ENCODE measurements at regions not wholly inside any gene's neighbourhood (a gene's known extent, or its start where the extent isn't known, plus 50 kb on each side); places are given as distances from the start of the nearest gene placed in this dataset.

DNA sequence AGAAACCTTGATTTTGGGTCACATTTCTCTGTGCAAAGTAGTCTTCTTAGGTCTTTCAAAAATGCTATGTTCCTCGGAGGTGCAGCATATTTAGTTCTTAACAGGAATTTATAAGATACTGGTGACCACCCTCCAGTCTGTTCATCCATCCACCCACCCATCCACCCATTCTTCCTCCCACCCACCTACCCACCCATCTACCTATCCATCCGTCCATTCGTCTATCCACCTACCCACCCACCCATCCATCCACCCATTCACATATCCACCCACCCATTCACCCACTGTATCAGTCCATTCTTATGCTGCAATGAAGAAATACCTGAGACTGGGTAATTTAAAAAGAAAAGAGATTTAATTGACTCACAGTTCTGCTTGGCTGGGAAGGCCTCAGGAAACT lies 74.9 kb downstream of the KCTD15 start:
- Histone ChIP-seq H3K27me3 (ENCODE audit: control insufficient read depth, extremely low read depth, insufficient read depth, low read length) (no peaks in the 10 kb centered on the region), H3K4me3 (ENCODE audit: control insufficient read depth in 2 of 3, extremely low read depth in 1 of 3, insufficient read depth in 2 of 3, low read depth in 1 of 3, low read length in 3 of 3) (no peak overlapping the region), H3K27ac (ENCODE audit: control insufficient read depth, insufficient read depth, low read length) (no peak overlapping the region), H3K4me2 (ENCODE audit: control insufficient read depth, extremely low read depth, insufficient read depth, low read depth, low read length) (no peak overlapping the region), H3K9me3 (ENCODE audit: control insufficient read depth, low read depth, low read length) (no peaks in the 10 kb centered on the region), H4K20me1 (ENCODE audit: control insufficient read depth, extremely low read depth, insufficient read depth, low read length) (no peaks in the 10 kb centered on the region), H3K79me2 (ENCODE audit: control insufficient read depth, insufficient read depth, low read length) (no peaks in the 10 kb centered on the region), H2AFZ (ENCODE audit: control insufficient read depth, low read length) (no peak overlapping the region), H3K9ac (ENCODE audit: control insufficient read depth, extremely low read depth, insufficient read depth, low read length) (no peak overlapping the region), H3K4me1 (ENCODE audit: control insufficient read depth, extremely low read depth, insufficient read depth, low read length) (peaks cover 28% of the 10 kb centered on the region), H3K36me3 (ENCODE audit: control insufficient read depth in 2 of 2, extremely low read depth in 1 of 2, insufficient read depth in 2 of 2, low read length in 2 of 2) (no peaks in the 10 kb centered on the region), H3K9me1 (ENCODE audit: control insufficient read depth, extremely low read depth, insufficient read depth, low read length) (no peaks in the 10 kb centered on the region)
- dilution Hi-C loops (cut with MboI; ENCODE audit: extremely low pct_ligation_motif_present, low sequenced_read_pairs): no loop called here
- TF ChIP-seq, protein P1, sequence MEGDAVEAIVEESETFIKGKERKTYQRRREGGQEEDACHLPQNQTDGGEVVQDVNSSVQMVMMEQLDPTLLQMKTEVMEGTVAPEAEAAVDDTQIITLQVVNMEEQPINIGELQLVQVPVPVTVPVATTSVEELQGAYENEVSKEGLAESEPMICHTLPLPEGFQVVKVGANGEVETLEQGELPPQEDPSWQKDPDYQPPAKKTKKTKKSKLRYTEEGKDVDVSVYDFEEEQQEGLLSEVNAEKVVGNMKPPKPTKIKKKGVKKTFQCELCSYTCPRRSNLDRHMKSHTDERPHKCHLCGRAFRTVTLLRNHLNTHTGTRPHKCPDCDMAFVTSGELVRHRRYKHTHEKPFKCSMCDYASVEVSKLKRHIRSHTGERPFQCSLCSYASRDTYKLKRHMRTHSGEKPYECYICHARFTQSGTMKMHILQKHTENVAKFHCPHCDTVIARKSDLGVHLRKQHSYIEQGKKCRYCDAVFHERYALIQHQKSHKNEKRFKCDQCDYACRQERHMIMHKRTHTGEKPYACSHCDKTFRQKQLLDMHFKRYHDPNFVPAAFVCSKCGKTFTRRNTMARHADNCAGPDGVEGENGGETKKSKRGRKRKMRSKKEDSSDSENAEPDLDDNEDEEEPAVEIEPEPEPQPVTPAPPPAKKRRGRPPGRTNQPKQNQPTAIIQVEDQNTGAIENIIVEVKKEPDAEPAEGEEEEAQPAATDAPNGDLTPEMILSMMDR (optimal IDR thresholded peaks at IDR 0.05 in 1 of 3, IDR thresholded peaks at IDR 0.05 in 1 of 3, conservative IDR thresholded peaks at IDR 0.05 in 1 of 3; ENCODE audit: extremely low read depth in 1 of 3, insufficient read depth in 2 of 3, low read length in 3 of 3): no peak
- TF ChIP-seq EZH2 (IDR thresholded peaks at IDR 0.05; ENCODE audit: low read length): no peak
- no peak for DNase-seq (ENCODE audit: low read depth, low spot score)
- no peak for FAIRE-seq

DNA sequence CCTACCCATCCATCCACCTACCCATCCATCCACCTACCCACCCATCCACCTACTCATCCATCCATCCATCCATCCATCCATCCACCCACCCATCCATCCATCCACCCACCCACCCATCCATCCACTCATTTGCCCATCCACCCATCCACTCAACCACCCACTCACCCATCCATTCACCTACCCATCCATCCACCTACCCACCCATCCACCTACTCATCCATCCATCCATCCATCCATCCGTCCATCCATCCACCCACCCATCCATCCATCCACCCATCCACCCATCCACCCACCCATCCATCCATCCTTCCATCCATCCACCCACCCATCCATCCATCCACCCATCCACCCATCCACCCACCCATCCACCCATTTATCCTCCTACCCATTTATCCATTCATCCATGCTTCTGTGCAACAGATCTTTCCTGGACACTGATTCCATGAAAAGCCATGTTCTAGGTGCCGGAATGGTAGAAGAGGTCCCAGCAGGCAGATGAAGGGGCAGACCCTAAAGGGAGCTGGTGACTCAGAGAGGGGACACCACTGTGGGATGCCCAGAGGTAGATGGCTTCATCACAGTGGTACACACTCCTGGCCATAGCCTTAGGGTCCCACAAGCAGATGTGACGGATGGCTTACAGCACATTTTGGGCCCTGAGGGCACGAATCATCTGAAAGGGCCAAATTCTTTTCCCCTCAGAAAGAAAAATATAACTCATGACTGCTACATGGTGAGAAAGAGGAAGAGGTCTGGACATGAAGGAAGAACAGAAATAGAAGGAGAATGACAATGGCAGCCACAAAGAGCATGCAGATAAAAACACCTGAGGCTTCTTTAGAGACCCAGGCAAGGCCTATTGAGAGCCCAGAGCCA lies 76.0 kb downstream of the KCTD15 start:
- Histone ChIP-seq H3K36me3 (ENCODE audit: control insufficient read depth in 2 of 2, extremely low read depth in 1 of 2, insufficient read depth in 2 of 2, low read length in 2 of 2) (no peaks in the 10 kb centered on the region), H3K9me1 (ENCODE audit: control insufficient read depth, extremely low read depth, insufficient read depth, low read length) (no peaks in the 10 kb centered on the region), H3K79me2 (ENCODE audit: control insufficient read depth, insufficient read depth, low read length) (no peaks in the 10 kb centered on the region), H3K4me1 (ENCODE audit: control insufficient read depth, extremely low read depth, insufficient read depth, low read length) (peaks cover 26% of the 10 kb centered on the region), H3K27me3 (ENCODE audit: control insufficient read depth, extremely low read depth, insufficient read depth, low read length) (no peaks in the 10 kb centered on the region), H3K9ac (ENCODE audit: control insufficient read depth, extremely low read depth, insufficient read depth, low read length) (no peak overlapping the region), H3K27ac (ENCODE audit: control insufficient read depth, insufficient read depth, low read length) (no peak overlapping the region), H2AFZ (ENCODE audit: control insufficient read depth, low read length) (peak overlapping the region; percentile 13), H3K9me3 (ENCODE audit: control insufficient read depth, low read depth, low read length) (no peaks in the 10 kb centered on the region), H3K4me3 (ENCODE audit: control insufficient read depth in 2 of 3, extremely low read depth in 1 of 3, insufficient read depth in 2 of 3, low read depth in 1 of 3, low read length in 3 of 3) (no peak overlapping the region), H4K20me1 (ENCODE audit: control insufficient read depth, extremely low read depth, insufficient read depth, low read length) (no peaks in the 10 kb centered on the region), H3K4me2 (ENCODE audit: control insufficient read depth, extremely low read depth, insufficient read depth, low read depth, low read length) (peak overlapping the region; percentile 19)
- dilution Hi-C loops (cut with MboI; ENCODE audit: extremely low pct_ligation_motif_present, low sequenced_read_pairs): no loop called here
- TF ChIP-seq, protein P1 (optimal IDR thresholded peaks at IDR 0.05 in 1 of 3, IDR thresholded peaks at IDR 0.05 in 1 of 3, conservative IDR thresholded peaks at IDR 0.05 in 1 of 3; ENCODE audit: extremely low read depth in 1 of 3, insufficient read depth in 2 of 3, low read length in 3 of 3): no peak
- no peak for TF ChIP-seq EZH2 (IDR thresholded peaks at IDR 0.05; ENCODE audit: low read length)
- FAIRE-seq: no peak
- DNase-seq (ENCODE audit: low read depth, low spot score): peak; percentile 57
